ENCODE measurements at regions not wholly inside any gene's neighbourhood (a gene's known extent, or its start where the extent isn't known, plus 50 kb on each side); places are given as distances from the start of the nearest gene placed in this dataset.

- Histone ChIP-seq H3K4me3 (ENCODE audit: low read depth in 1 of 3, low read length in 3 of 3) (no peak overlapping the region), H3K27ac (ENCODE audit: low read depth in 1 of 2, low read length in 2 of 2) (no peak overlapping the region), H3K9me3 (ENCODE audit: control insufficient read depth in 4 of 4, low read length in 3 of 4) (no peaks in the 10 kb centered on the region), H3K36me3 (ENCODE audit: control insufficient read depth in 4 of 4, insufficient read depth in 3 of 4, low read depth in 1 of 4, low read length in 3 of 4) (no peaks in the 10 kb centered on the region), H3K9ac (ENCODE audit: low read depth in 1 of 2, low read length in 2 of 2) (no peak overlapping the region), H3K4me1 (ENCODE audit: control insufficient read depth in 4 of 4, insufficient read depth in 4 of 4, low read length in 3 of 4) (no peaks in the 10 kb centered on the region), H3K27me3 (ENCODE audit: control insufficient read depth in 4 of 4, insufficient read depth in 4 of 4, low read length in 3 of 4) (no peaks in the 10 kb centered on the region)
- no peak for TF ChIP-seq FOXA1 (IDR thresholded peaks at IDR 0.05)
- DNase-seq (ENCODE audit: low spot score), result no peak
- 69% methylated on average over 2 of the region's 2 CpGs for WGBS
Measured at GRCh38 chr4:83178029-83178428, 63.5 kb upstream of the PLAC8 start.

GRCh38 chr4:83177182-83177581, 62.7 kb upstream of the PLAC8 start:
- H3K4me1 ChIP-seq (ENCODE audit: control insufficient read depth in 4 of 4, insufficient read depth in 4 of 4, low read length in 3 of 4), result no peaks in the 10 kb centered on the region
- H3K36me3 ChIP-seq (ENCODE audit: control insufficient read depth in 4 of 4, insufficient read depth in 3 of 4, low read depth in 1 of 4, low read length in 3 of 4), result no peaks in the 10 kb centered on the region
- no peak overlapping the region for H3K4me3 ChIP-seq (ENCODE audit: low read depth in 1 of 3, low read length in 3 of 3)
- H3K9me3 ChIP-seq (ENCODE audit: control insufficient read depth in 4 of 4, low read length in 3 of 4), result no peaks in the 10 kb centered on the region
- no peak overlapping the region for H3K9ac ChIP-seq (ENCODE audit: low read depth in 1 of 2, low read length in 2 of 2)
- H3K27me3 ChIP-seq (ENCODE audit: control insufficient read depth in 4 of 4, insufficient read depth in 4 of 4, low read length in 3 of 4), result no peaks in the 10 kb centered on the region
- TF ChIP-seq MAX (IDR thresholded peaks at IDR 0.05), result no peak
- TF ChIP-seq CTCF (IDR thresholded peaks at IDR 0.05; ENCODE audit: low read depth, low read length, missing input control), result no peak
- no peak for TF ChIP-seq TAF1 (conservative IDR thresholded peaks at IDR 0.05)
- TF ChIP-seq EGR1 (IDR thresholded peaks at IDR 0.05; ENCODE audit: low read depth in 2 of 2), result no peak
- no peak for TF ChIP-seq FOXA2 (IDR thresholded peaks at IDR 0.05)
- TF ChIP-seq HNF4G (IDR thresholded peaks at IDR 0.05), result no peak
- no peak for TF ChIP-seq NR2F2 (IDR thresholded peaks at IDR 0.05)
- no peak for TF ChIP-seq HNF4A (conservative IDR thresholded peaks at IDR 0.05)
- no peak for TF ChIP-seq ATF3 (IDR thresholded peaks at IDR 0.05)
- TF ChIP-seq FOXA1 (IDR thresholded peaks at IDR 0.05), result no peak
- TF ChIP-seq JUND (IDR thresholded peaks at IDR 0.05), result no peak
- no peak for DNase-seq (ENCODE audit: low spot score)
- no peak overlapping the region for H3K27ac ChIP-seq (ENCODE audit: low read depth in 1 of 2, low read length in 2 of 2)
- WGBS, result 0% methylated on average over 1 of the region's 1 CpG

GRCh38 chr4:83174844-83175414, 60.4 kb upstream of the PLAC8 start:
- Histone ChIP-seq H3K27ac (ENCODE audit: low read depth in 1 of 2, low read length in 2 of 2) (no peak overlapping the region), H3K4me1 (ENCODE audit: control insufficient read depth in 4 of 4, insufficient read depth in 4 of 4, low read length in 3 of 4) (no peaks in the 10 kb centered on the region), H3K27me3 (ENCODE audit: control insufficient read depth in 4 of 4, insufficient read depth in 4 of 4, low read length in 3 of 4) (no peaks in the 10 kb centered on the region), H3K36me3 (ENCODE audit: control insufficient read depth in 4 of 4, insufficient read depth in 3 of 4, low read depth in 1 of 4, low read length in 3 of 4) (no peaks in the 10 kb centered on the region), H3K9ac (ENCODE audit: low read depth in 1 of 2, low read length in 2 of 2) (no peak overlapping the region), H3K4me3 (ENCODE audit: low read depth in 1 of 3, low read length in 3 of 3) (no peak overlapping the region), H3K9me3 (ENCODE audit: control insufficient read depth in 4 of 4, low read length in 3 of 4) (no peaks in the 10 kb centered on the region)
- DNase-seq (ENCODE audit: low spot score), result no peak
- 85% methylated on average over 4 of the region's 4 CpGs for WGBS
- TF ChIP-seq NR2F2 (IDR thresholded peaks at IDR 0.05), result no peak

GRCh38 chr4:83172371-83172770, 57.8 kb upstream of the PLAC8 start:
- Histone ChIP-seq H3K4me3 (ENCODE audit: low read depth in 1 of 3, low read length in 3 of 3) (no peak overlapping the region), H3K36me3 (ENCODE audit: control insufficient read depth in 4 of 4, insufficient read depth in 3 of 4, low read depth in 1 of 4, low read length in 3 of 4) (no peaks in the 10 kb centered on the region), H3K9ac (ENCODE audit: low read depth in 1 of 2, low read length in 2 of 2) (no peak overlapping the region), H3K9me3 (ENCODE audit: control insufficient read depth in 4 of 4, low read length in 3 of 4) (no peaks in the 10 kb centered on the region), H3K27me3 (ENCODE audit: control insufficient read depth in 4 of 4, insufficient read depth in 4 of 4, low read length in 3 of 4) (no peaks in the 10 kb centered on the region), H3K4me1 (ENCODE audit: control insufficient read depth in 4 of 4, insufficient read depth in 4 of 4, low read length in 3 of 4) (no peaks in the 10 kb centered on the region), H3K27ac (ENCODE audit: low read depth in 1 of 2, low read length in 2 of 2) (no peak overlapping the region)
- WGBS, result 91% methylated on average over 5 of the region's 5 CpGs
- no peak for DNase-seq (ENCODE audit: low spot score)
- TF ChIP-seq GABPA (IDR thresholded peaks at IDR 0.05 in 1 of 2, conservative IDR thresholded peaks at IDR 0.05 in 1 of 2) (no peak), MAX (IDR thresholded peaks at IDR 0.05) (no peak), FOXA1 (IDR thresholded peaks at IDR 0.05) (no peak), FOXA2 (IDR thresholded peaks at IDR 0.05) (no peak), HNF4A (conservative IDR thresholded peaks at IDR 0.05) (no peak), CTCF (IDR thresholded peaks at IDR 0.05; ENCODE audit: low read depth, low read length, missing input control) (no peak), RAD21 (IDR thresholded peaks at IDR 0.05) (no peak), YY1 (IDR thresholded peaks at IDR 0.05) (no peak), SP1 (IDR thresholded peaks at IDR 0.05) (no peak), JUND (IDR thresholded peaks at IDR 0.05) (no peak), HNF4G (IDR thresholded peaks at IDR 0.05) (no peak)

All from liver (tissue), 8 donors.